GM23338 (cell line): ENCODE measurements at regions not wholly inside any gene's neighbourhood (a gene's known extent, or its start where the extent isn't known, plus 50 kb on each side); places are given as distances from the start of the nearest gene placed in this dataset.

Experiments used
- ATAC-seq: fragments of 200-7000 bp; cut with Tn5 transposase; 3 replicates; pipeline ENCODE4 v1.9.1; 2020
- DNase-seq: peaks from one replicate; pipeline ENCODE4 v3.0.0-alpha.2; 2015; ENCODE audit warnings: low spot score
- H2AFZ ChIP-seq: fragments of 200-600 bp; sonication (generic); 2 replicates; pipeline ENCODE4 v1.8.0; 2016; ENCODE audit warnings: antibody characterized with exemption, mild to moderate bottlenecking, moderate library complexity
- H3F3A ChIP-seq: fragments of 200-600 bp; sonication (generic); replicated peaks from 2 replicates; pipeline ENCODE4 v1.8.0; 2017; ENCODE audit warnings: antibody characterized with exemption, mixed run types, low read depth
- H3K27ac ChIP-seq: fragments of 200-600 bp; sonication (generic); 2 replicates; pipeline ENCODE4 v1.6.1; 2016; ENCODE audit warnings: low read depth
- H3K27me3 ChIP-seq: fragments of 200-600 bp; sonication (generic); 2 replicates; pipeline ENCODE4 v1.8.0; 2016; ENCODE audit warnings: mild to moderate bottlenecking, mixed run types, moderate library complexity; ENCODE audit not compliant: insufficient read depth
- H3K36me3 ChIP-seq: fragments of 200-600 bp; sonication (generic); 2 replicates; pipeline ENCODE4 v1.8.0; 2016; ENCODE audit warnings: mild to moderate bottlenecking; ENCODE audit not compliant: insufficient read depth
- H3K4me1 ChIP-seq: fragments of 200-600 bp; sonication (generic); 2 replicates; pipeline ENCODE4 v1.8.0; 2016; ENCODE audit warnings: mild to moderate bottlenecking, moderate library complexity; ENCODE audit not compliant: insufficient read depth
- H3K4me2 ChIP-seq: fragments of 200-600 bp; sonication (generic); 2 replicates; pipeline ENCODE4 v1.7.1; 2017; ENCODE audit warnings: mixed run types
- H3K4me3 ChIP-seq: fragments of 200-600 bp; sonication (generic); 2 replicates; pipeline ENCODE4 v1.6.1; 2016; ENCODE audit warnings: mixed run types
- H3K79me2 ChIP-seq: fragments of 200-600 bp; sonication (generic); replicated peaks from 2 replicates; pipeline ENCODE4 v1.8.0; 2017; ENCODE audit warnings: mild to moderate bottlenecking; ENCODE audit not compliant: insufficient read depth
- H3K9me2 ChIP-seq: fragments of 200-600 bp; sonication (generic); 2 replicates; pipeline ENCODE4 v1.8.0; 2017; ENCODE audit not compliant: insufficient read depth
- H4K20me1 ChIP-seq: fragments of 200-600 bp; sonication (generic); replicated peaks from 2 replicates; pipeline ENCODE4 v1.8.0; 2017; ENCODE audit warnings: mild to moderate bottlenecking; ENCODE audit not compliant: insufficient read depth
- H3K27ac Mint-ChIP-seq: 2 replicates; pipeline ENCODE4 v1.8.0; 2020; ENCODE audit warnings: inconsistent platforms, mild to moderate bottlenecking, moderate library complexity, mixed read lengths
- H3K27me3 Mint-ChIP-seq: 3 replicates; pipeline ENCODE4 v1.8.0; 2022; ENCODE audit warnings: low read depth, mild to moderate bottlenecking, moderate library complexity, mixed read lengths, inconsistent platforms; ENCODE audit not compliant: insufficient read depth, poor library complexity
- H3K36me3 Mint-ChIP-seq: 3 replicates; pipeline ENCODE4 v1.8.0; 2021; ENCODE audit warnings: low read depth, mild to moderate bottlenecking, inconsistent platforms, moderate library complexity, mixed read lengths
- H3K4me1 Mint-ChIP-seq: 3 replicates; pipeline ENCODE4 v1.8.0; 2020; ENCODE audit warnings: mild to moderate bottlenecking, inconsistent platforms, mixed read lengths
- H3K4me3 Mint-ChIP-seq: 3 replicates; pipeline ENCODE4 v1.8.0; 2021; ENCODE audit warnings: moderate library complexity, mild to moderate bottlenecking, inconsistent platforms, mixed read lengths
- H3K9me3 Mint-ChIP-seq: 3 replicates; pipeline ENCODE4 v1.8.0; 2020; ENCODE audit warnings: moderate library complexity, mild to moderate bottlenecking, inconsistent platforms, mixed read lengths
- CTCF ChIP-seq, 2 experiments: fragments of 200-600 bp in 1 of 2; sonication (generic) in 1 of 2; conservative IDR thresholded peaks; 2 replicates each; pipeline versions ENCODE4 v1.5.1 to v1.6.1; 2016 to 2017; ENCODE audit warnings: antibody characterized with exemption in 2 of 2, low read depth in 2 of 2, mild to moderate bottlenecking in 2 of 2, moderate library complexity in 1 of 2
- ETS1 ChIP-seq: IDR thresholded peaks from 2 replicates; pipeline ENCODE4 v1.6.1; 2016; ENCODE audit warnings: antibody characterized with exemption
- EZH2 ChIP-seq: fragments of 200-600 bp; sonication (generic); IDR thresholded peaks from one replicate; pipeline ENCODE4 v1.8.0; 2017; ENCODE audit warnings: antibody characterized with exemption, mild to moderate bottlenecking, low read depth; ENCODE audit not compliant: unreplicated experiment
- NANOG ChIP-seq: IDR thresholded peaks from 2 replicates; pipeline ENCODE4 v1.6.1; 2016; ENCODE audit warnings: antibody characterized with exemption, borderline replicate concordance
- REST ChIP-seq: IDR thresholded peaks from one replicate; pipeline ENCODE4 v1.6.1; 2018; ENCODE audit warnings: antibody characterized with exemption; ENCODE audit not compliant: unreplicated experiment
- ZNF114 ChIP-seq: fragments of 250-450 bp; sonication (Bioruptor Pico); IDR thresholded peaks from 2 replicates; pipeline ENCODE4 v1.5.0; 2020; ENCODE audit warnings: mild to moderate bottlenecking, moderate library complexity
- ZNF331 ChIP-seq: fragments of 250-450 bp; sonication (Bioruptor Pico); IDR thresholded peaks from 2 replicates; pipeline ENCODE4 v1.5.0; 2020; ENCODE audit warnings: low read depth, mild to moderate bottlenecking, moderate library complexity
- ZNF462 ChIP-seq: fragments of 250-450 bp; sonication (Bioruptor Pico); IDR thresholded peaks from 2 replicates; pipeline ENCODE4 v1.5.0; 2020; ENCODE audit warnings: mild to moderate bottlenecking, moderate library complexity

GRCh38 chr12:105970885-105971284 lies 167.9 kb downstream of the NUAK1 start (continued):
- TF ChIP-seq ZNF462 (CRISPR knock-in tag) = no peak
- no peak for TF ChIP-seq CTCF (conservative IDR thresholded peaks at IDR 0.05; ENCODE audit: low read depth in 2 of 2)
- TF ChIP-seq REST = no peak

- H3K4me1 Mint-ChIP-seq = no peaks in the 10 kb centered on the region
- DNase-seq (no peak), ATAC-seq (no peak)
- Histone ChIP-seq H2AFZ (no peak overlapping the region), H3K4me3 (no peak overlapping the region), H3K27me3 (no peaks in the 10 kb centered on the region), H3F3A (no peaks in the 10 kb centered on the region), H4K20me1 (no peaks in the 10 kb centered on the region), H3K9me2 (peaks cover 18% of the 10 kb centered on the region), H3K4me1 (no peaks in the 10 kb centered on the region), H3K36me3 (no peaks in the 10 kb centered on the region), H3K4me2 (no peak overlapping the region), H3K27ac (no peak overlapping the region), H3K79me2 (no peaks in the 10 kb centered on the region)
- peaks cover 5% of the 10 kb centered on the region for H3K27me3 Mint-ChIP-seq
- no peak overlapping the region for H3K4me3 Mint-ChIP-seq
- no peak overlapping the region for H3K27ac Mint-ChIP-seq
- H3K36me3 Mint-ChIP-seq = no peaks in the 10 kb centered on the region
- no peaks in the 10 kb centered on the region for H3K9me3 Mint-ChIP-seq
- no peak for TF ChIP-seq ZNF331 (CRISPR knock-in tag)
- TF ChIP-seq ETS1 = no peak
- no peak for TF ChIP-seq REST
- no peak for TF ChIP-seq EZH2
- no peak for TF ChIP-seq NANOG
- no peak for TF ChIP-seq ZNF114 (CRISPR knock-in tag)
Measured at GRCh38 chr12:105974738-105975137, 164.0 kb downstream of the NUAK1 start.
